ENCODE measurements at regions not wholly inside any gene's neighbourhood (a gene's known extent, or its start where the extent isn't known, plus 50 kb on each side); places are given as distances from the start of the nearest gene placed in this dataset.

DNA sequence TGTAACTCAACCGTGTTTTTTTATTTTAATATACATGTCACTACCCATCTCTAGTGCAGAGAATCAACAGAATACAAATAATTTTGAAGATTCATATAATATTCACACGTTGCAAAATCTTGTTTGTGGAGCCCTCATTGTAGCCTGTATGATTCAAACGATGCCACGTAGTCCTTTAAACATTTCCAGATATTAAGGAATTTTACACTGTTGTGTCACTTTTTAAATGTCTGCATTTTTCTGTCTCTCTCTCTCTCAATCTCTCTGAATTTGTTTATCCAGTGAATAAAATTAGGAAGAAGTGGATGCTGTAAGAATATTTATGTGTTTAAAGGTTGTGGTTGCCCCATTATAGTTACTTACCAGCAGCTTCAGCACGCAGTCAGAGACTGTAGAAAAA lies 262.0 kb downstream of the PAX1 start:
- Mint-ChIP-seq H3K9me3 (ENCODE audit: unreplicated experiment) (no peaks in the 10 kb centered on the region), H3K36me3 (ENCODE audit: low read depth, unreplicated experiment) (no peaks in the 10 kb centered on the region), H3K4me1 (ENCODE audit: unreplicated experiment) (no peaks in the 10 kb centered on the region), H3K27ac (ENCODE audit: unreplicated experiment) (no peak overlapping the region), H3K27me3 (ENCODE audit: unreplicated experiment) (no peaks in the 10 kb centered on the region), H3K4me3 (ENCODE audit: unreplicated experiment) (no peak overlapping the region)
- no peak for DNase-seq (ENCODE audit: low spot score)
- TF ChIP-seq, protein P1, sequence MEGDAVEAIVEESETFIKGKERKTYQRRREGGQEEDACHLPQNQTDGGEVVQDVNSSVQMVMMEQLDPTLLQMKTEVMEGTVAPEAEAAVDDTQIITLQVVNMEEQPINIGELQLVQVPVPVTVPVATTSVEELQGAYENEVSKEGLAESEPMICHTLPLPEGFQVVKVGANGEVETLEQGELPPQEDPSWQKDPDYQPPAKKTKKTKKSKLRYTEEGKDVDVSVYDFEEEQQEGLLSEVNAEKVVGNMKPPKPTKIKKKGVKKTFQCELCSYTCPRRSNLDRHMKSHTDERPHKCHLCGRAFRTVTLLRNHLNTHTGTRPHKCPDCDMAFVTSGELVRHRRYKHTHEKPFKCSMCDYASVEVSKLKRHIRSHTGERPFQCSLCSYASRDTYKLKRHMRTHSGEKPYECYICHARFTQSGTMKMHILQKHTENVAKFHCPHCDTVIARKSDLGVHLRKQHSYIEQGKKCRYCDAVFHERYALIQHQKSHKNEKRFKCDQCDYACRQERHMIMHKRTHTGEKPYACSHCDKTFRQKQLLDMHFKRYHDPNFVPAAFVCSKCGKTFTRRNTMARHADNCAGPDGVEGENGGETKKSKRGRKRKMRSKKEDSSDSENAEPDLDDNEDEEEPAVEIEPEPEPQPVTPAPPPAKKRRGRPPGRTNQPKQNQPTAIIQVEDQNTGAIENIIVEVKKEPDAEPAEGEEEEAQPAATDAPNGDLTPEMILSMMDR (IDR thresholded peaks at IDR 0.05; ENCODE audit: unreplicated experiment) = no peak

DNA sequence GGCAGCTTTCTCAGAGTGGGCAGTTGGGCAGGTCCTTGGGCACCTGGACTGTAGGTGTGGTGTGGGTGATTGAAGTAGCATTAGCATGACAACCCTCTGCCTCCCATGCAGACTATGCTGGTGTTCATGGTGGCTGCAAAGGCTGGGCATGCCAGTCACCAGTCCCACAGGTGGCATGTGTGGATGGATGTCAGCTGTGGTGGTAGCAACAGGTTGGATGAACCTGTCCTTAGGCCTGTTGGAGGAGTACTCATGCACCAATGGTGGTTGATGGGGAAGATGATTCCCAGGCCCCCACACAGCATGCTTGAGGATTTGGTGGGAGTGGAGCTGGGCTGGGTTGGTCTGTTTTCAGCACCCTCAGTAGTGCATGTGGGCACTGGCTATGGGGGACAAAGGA lies 251.1 kb downstream of the PAX1 start:
- Mint-ChIP-seq H3K4me3 (ENCODE audit: unreplicated experiment) (no peak overlapping the region), H3K27me3 (ENCODE audit: unreplicated experiment) (peaks cover 1% of the 10 kb centered on the region)
- TF ChIP-seq, protein P1 (IDR thresholded peaks at IDR 0.05; ENCODE audit: unreplicated experiment) = no peak

DNA sequence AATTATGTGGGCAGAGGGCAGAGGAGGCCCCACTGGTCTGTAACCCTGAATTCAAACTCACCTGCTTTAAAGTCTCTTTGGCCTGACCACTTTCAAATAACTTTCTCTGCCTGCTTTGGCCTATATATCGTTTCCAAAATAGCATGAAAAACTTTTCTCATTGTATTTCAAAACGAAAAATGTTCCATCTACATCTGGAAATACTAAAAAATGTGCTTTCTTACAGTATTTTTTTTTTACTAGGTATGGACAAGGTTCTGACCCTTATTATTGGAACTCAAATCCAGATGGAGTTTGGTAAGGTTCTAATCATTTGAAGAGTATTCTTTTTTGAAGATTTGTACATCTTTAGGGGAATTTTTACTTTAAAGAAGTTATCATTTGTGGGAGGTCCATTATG lies 241.9 kb downstream of the PAX1 start:
- H3K4me3 Mint-ChIP-seq (ENCODE audit: unreplicated experiment) = no peak overlapping the region

More for the DNA sequence above, 251.1 kb downstream of the PAX1 start:
- H3K9me3 Mint-ChIP-seq (ENCODE audit: unreplicated experiment) = no peaks in the 10 kb centered on the region
- no peaks in the 10 kb centered on the region for H3K4me1 Mint-ChIP-seq (ENCODE audit: unreplicated experiment)
- H3K27ac Mint-ChIP-seq (ENCODE audit: unreplicated experiment) = no peak overlapping the region
- DNase-seq (ENCODE audit: low spot score) = no peak
- H3K36me3 Mint-ChIP-seq (ENCODE audit: low read depth, unreplicated experiment) = no peaks in the 10 kb centered on the region

DNA sequence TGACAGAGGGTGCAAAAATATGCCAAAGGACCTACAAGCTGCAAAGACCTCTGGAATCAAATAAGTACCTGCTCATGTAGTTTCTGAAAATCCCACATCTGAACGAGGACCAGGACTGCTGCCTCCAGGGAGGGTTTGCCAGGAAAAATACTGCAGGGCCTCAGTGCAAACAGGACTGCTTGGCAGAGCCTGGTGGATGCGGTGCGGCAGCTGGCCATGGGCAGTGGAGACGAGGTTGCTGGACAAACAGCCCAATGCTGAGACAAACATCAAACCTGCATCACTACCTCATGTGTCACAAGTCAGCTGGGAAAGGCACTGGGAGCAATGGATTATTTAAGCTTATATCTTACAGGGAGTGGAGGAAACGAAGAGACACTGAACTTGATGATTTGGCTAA lies 238.8 kb downstream of the PAX1 start:
- Mint-ChIP-seq H3K4me3 (ENCODE audit: unreplicated experiment) (no peak overlapping the region), H3K9me3 (ENCODE audit: unreplicated experiment) (no peaks in the 10 kb centered on the region), H3K36me3 (ENCODE audit: low read depth, unreplicated experiment) (no peaks in the 10 kb centered on the region), H3K27ac (ENCODE audit: unreplicated experiment) (no peak overlapping the region), H3K27me3 (ENCODE audit: unreplicated experiment) (peaks cover 2% of the 10 kb centered on the region), H3K4me1 (ENCODE audit: unreplicated experiment) (peaks cover 9% of the 10 kb centered on the region)
- TF ChIP-seq, protein P1 (IDR thresholded peaks at IDR 0.05; ENCODE audit: unreplicated experiment) = no peak
- DNase-seq (ENCODE audit: low spot score) = no peak

More for the DNA sequence above, 241.9 kb downstream of the PAX1 start:
- no peaks in the 10 kb centered on the region for H3K9me3 Mint-ChIP-seq (ENCODE audit: unreplicated experiment)
- H3K27ac Mint-ChIP-seq (ENCODE audit: unreplicated experiment) = no peak overlapping the region
- DNase-seq (ENCODE audit: low spot score) = no peak
- TF ChIP-seq, protein P1 (IDR thresholded peaks at IDR 0.05; ENCODE audit: unreplicated experiment) = no peak
- peaks cover 2% of the 10 kb centered on the region for H3K27me3 Mint-ChIP-seq (ENCODE audit: unreplicated experiment)
- H3K4me1 Mint-ChIP-seq (ENCODE audit: unreplicated experiment) = peaks cover 9% of the 10 kb centered on the region
- H3K36me3 Mint-ChIP-seq (ENCODE audit: low read depth, unreplicated experiment) = no peaks in the 10 kb centered on the region

DNA sequence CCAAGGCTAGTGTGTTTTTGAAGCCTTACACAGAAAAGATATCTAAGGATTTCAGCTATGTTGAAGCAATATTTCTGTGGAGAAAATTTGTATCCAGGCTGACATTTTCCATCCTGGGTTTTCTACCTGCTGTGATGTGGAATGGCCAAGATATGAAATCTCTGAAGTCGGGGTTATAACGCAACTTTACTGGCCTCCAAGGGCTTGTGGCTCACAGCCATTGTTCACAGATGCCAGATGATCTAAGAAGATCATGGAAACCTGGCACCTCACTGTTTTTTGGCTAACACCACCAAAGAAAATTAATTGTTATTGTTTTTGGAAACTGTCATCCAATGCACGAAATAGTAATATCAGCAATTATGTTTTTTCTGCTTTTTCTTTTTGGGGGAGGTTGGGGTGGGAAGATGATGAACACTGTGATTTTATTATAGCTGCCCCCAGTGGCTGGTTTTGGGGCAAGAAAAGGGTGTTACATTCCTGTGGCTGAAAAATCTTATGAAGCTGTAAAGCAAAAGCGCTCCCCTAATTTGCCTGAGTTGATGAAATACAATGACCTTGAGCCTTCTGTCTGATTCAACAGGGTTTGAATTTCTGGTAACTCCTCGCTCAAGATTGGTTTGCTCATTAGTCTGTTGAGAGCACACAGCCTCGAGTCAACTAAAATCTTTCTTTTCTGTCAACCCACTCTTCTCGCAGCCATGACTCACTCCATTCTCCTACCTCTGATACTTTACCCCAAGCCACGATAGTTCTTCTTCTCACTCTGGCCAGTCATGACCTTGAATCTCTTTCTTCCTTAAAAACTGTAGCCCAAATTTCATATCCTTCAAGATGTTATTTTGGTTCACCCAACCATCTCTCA lies 236.7 kb downstream of the PAX1 start:
- TF ChIP-seq, protein P1 (IDR thresholded peaks at IDR 0.05; ENCODE audit: unreplicated experiment) = no peak
- H3K4me3 Mint-ChIP-seq (ENCODE audit: unreplicated experiment) = no peak overlapping the region
- H3K27ac Mint-ChIP-seq (ENCODE audit: unreplicated experiment) = no peak overlapping the region
- no peak for DNase-seq (ENCODE audit: low spot score)
- H3K36me3 Mint-ChIP-seq (ENCODE audit: low read depth, unreplicated experiment) = no peaks in the 10 kb centered on the region
- H3K27me3 Mint-ChIP-seq (ENCODE audit: unreplicated experiment) = peaks cover 2% of the 10 kb centered on the region
- H3K4me1 Mint-ChIP-seq (ENCODE audit: unreplicated experiment) = peaks cover 9% of the 10 kb centered on the region
- no peaks in the 10 kb centered on the region for H3K9me3 Mint-ChIP-seq (ENCODE audit: unreplicated experiment)
